HG03439 (cell line): ENCODE measurements at regions not wholly inside any gene's neighbourhood (a gene's known extent, or its start where the extent isn't known, plus 50 kb on each side); places are given as distances from the start of the nearest gene placed in this dataset.
"Not testable (repeated sequence)": the region's sequence is repeated elsewhere in the genome, so short reads cannot be mapped to it uniquely, and the experiment has no call there.

ENCODE experiments used
- ATAC-seq: cut with Tn5 transposase; IDR thresholded peaks from one replicate; pipeline ENCODE4 v1.9.1; 2021; ENCODE audit warnings: mild to moderate bottlenecking, moderate library complexity; ENCODE audit not compliant: unreplicated experiment

DNA sequence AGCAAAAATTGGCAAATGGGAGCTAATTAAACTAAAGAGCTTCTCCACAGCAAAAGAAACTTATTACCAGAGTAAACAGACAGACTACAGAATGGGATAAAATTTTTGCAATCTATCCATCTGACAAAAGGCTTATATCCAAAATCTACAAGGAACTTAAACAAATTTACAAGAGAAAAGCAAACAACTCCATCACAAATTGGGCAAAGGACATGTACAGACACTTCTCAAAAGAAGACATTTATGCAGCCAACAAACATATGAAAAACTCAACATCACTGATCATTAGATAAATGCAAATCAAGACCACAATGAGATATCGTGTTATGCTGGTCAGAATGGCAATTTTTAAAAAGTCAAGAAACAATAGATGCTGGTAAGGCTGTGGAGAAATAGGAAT is 315.6 kb downstream of the DMAC1 start:
- ATAC-seq: not testable (repeated sequence)

GRCh38 chr9:7481570-7481969 is 318.0 kb downstream of the DMAC1 start:
- ATAC-seq: no peak

DNA sequence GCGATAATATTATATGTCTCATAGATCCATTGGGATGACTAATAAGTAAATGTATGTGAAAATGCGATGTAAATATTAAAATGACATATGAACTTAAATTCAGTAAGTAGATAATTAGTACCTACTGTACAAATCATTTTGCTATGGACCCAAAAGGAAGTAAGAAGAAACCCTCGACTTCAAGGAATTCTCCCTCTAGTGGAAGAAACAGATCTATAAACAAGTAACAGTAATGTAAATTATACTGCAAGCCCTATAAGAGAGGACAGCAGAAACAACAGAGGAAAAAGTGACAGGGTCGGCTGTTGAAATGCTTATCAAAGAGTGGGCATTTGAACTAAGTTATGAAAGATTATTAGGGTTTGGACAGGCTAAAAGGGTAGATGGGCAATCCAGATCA is 320.3 kb downstream of the DMAC1 start:
- ATAC-seq: no peak

- ATAC-seq: no peak
Measured at GRCh38 chr9:7478646-7479045, 320.9 kb downstream of the DMAC1 start.

- no peak for ATAC-seq
Measured at GRCh38 chr9:7467186-7467585, 332.4 kb downstream of the DMAC1 start.

DNA sequence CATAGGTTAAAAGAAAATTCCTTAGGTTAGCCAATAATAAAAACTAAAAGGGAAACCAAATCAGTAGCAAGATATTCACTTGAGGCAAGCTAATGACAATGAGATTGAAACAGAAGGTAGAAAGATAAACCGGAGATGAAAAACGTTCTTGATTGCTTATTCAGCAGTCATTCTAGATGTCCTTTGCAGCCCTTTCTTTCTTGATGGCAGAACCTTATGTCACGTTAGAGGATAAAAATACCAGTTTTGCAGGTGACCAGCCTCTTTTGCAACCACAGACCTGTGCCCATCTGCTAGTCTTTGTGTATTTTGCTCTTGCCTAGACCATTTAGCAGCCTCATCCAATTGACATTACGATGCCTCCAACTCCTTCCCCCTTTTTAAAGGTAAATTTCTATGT is 337.8 kb downstream of the DMAC1 start:
- ATAC-seq: no peak

DNA sequence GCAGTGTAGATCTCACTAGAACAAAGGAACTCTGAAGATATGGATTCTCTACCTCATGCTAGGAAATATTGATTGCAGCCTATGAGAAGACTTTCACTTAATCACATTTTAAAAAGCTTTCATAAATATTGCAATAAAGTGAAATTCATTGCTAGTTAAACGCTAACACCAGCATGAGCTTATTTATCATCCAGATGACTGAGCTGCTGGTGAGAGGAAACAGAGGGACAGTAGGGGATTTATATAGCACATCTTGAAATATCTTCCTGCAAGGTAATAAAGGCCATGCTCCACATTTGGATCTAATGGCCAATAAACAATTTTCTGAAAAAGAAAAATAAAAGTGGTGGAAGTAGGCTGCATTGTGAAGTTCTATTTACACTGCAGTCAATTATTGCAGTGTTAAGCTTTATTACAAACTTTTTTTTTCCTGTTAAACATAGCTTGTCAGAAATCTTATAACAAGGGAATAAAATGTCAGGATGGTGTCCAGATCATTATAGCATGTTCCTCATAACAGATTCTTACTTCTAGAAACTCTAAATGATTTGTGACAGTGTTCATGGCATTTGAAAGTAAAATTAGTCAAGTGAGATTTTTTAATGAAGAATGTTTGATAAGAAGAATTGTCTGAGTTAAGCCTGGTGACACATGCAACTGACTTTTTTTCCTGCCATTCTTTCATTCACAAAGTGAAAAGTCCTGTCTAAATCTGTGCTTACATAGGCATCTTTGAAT is 342.6 kb downstream of the DMAC1 start:
- no peak for ATAC-seq

DNA sequence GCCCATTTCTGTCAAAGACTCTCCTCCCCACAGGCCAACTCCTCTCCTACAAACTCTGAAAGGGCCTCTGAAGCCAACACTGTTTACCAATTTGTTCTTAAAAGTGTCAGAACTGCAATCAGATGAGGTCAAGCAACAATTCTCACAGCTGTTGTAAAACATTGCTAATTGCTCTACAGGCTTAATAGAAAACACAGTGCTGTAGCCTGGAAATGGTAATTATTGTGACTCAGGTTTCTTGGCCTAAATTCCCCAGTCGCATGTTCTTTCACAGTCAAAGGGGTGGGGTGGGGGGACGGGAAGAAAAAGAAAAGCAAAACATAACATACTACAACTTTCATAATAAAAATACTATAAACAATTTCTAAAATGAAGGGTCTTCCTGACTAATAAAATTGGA is 343.2 kb downstream of the DMAC1 start:
- no peak for ATAC-seq

GRCh38 chr9:7454624-7455023 is 345.0 kb downstream of the DMAC1 start:
- no peak for ATAC-seq

- no peak for ATAC-seq
Measured at GRCh38 chr9:7452378-7452777, 347.2 kb downstream of the DMAC1 start.

GRCh38 chr9:7451062-7451461 is 348.5 kb downstream of the DMAC1 start:
- no peak for ATAC-seq

DNA sequence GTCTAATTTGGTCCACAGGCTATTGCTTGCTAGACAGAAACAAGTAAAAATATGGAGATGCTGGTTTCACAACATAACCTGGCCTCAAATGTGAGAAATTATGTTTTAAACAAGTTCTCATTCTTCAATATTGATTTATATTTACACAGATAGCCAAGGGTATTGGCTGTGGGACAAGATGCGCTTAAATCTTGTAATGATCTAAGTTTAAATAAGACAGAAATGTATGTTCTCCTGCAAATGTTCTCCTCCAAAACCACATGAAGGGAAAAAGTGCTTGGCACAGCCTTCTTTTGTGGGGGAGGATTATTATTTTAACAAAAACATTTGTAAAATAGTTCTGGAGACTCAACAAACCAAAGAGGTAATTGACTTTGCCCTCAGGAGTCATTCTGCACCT is 356.0 kb downstream of the DMAC1 start:
- ATAC-seq: no peak

DNA sequence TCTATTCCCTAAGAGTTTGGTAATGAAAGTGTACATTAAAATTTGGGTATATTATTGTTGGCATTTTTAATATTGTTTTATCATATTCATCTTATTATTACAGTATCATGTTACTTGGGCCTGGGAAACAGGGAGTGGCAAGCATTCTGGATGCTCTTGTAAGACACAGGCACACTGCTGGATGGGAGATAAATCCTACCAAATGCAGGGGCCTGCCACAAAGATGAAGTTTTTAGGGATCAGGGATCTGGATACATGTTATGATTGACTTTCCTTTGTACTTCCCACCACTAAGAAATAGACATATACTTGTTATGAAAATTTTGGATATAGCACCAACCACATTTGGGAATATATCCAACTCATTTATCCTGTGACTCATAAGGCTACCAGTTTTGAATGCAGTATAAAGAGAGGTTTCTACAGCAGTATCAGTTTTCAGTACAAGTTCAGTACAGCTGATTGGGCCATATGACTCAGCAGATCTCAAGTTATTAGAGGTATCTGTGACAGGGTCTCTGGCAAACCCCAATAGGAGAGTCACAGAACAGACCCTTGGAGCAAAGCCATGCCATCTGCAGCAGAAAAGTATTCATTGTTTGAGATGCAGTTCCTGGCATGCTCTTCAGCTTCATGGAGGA is 360.1 kb downstream of the DMAC1 start:
- no peak for ATAC-seq

DNA sequence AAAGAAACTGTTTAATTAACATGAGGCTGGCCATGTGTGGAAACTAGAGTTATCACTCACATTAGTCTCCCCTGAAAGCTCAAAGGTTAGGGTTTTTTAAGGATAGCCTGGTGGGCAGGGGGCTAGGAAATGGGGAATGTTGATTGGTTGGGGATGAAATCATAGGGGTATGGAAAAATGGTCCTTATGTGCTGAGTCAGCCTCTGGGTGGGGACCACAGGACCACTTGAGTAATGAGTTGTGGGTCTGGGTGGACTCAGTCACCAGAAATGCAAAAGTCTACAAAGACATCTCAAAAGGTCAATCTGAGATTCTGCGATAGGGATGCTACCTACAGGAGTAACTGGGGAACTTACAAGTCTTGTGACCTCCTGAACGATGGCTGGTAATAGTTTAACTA is 362.8 kb downstream of the DMAC1 start:
- no peak for ATAC-seq

GRCh38 chr9:7433508-7434292 is 365.9 kb downstream of the DMAC1 start:
- no peak for ATAC-seq

DNA sequence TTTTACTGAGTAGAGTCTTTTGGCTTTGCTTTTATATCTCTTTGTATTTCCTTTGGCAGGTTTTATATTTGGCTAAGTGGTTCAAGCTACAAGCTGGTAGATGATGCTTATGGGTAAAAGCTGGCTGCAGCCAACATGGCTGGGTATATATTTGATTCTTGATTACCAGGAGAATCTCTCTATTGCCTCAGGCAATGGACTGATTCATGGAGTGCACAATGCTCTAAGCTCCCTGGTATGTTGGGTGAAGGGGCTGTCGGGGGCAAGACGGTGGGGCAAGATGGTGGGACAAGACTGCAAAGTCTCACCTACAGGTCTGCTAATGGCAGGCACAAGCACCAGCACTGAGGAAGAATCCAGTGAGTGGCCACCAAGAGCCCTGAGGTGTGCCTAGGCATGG is 366.6 kb downstream of the DMAC1 start:
- no peak for ATAC-seq

DNA sequence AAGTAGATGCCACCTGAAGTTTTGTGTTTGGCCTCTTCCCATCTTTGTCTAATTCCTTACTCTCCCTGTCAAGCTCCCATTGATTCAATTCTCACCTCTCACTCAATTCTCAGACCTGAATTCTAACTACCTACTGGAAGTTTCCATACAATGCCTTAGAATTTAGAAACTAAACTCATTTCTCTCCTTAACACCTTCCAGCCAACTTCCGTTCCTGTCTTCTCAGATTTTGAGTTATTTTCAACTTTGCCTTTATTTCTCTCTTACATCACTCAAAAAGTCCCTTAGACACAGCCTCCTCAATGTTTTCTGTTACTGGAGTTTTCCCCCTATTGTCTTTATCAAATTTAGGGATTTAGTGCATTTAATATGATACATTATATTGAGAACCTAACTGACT is 382.2 kb downstream of the DMAC1 start:
- not testable (repeated sequence) for ATAC-seq

DNA sequence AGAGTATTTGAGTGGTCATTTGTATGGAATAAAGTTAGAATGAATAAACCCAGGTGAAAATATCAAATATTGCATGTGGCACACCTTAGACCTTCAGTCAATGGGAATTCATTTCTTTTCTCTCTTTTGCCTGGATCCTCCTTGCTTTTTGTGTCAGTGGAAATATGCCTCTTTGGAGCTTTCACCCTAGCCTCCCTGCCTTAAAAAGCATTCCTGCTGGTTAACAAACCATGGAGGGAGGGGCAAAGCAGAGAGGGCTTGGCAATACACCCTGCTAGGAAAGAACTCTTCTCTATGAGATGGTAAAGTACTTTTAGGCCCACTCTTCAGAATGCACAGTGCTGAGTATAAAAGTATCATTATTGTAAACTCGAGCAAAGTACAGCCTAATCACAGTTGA is 383.7 kb downstream of the DMAC1 start:
- no peak for ATAC-seq

DNA sequence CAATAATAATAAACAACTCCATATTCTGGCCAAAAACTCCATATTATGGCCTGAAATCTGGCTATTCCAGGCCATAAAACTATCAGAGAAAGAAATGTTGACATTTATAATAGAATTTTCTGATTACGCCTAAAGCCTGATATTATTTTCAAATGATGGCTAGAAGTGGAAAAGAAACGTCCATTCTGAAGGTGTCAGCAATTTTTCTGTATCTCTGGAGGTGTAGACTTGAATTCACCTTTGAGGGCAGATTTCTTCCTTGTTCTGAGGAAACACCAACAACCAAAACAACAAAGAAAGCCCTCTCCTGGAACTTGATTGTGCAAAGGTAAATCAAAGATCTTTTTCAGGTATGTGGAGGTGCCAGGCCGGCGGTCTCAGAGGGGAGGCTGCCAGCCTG is 390.7 kb downstream of the DMAC1 start:
- ATAC-seq: no peak

DNA sequence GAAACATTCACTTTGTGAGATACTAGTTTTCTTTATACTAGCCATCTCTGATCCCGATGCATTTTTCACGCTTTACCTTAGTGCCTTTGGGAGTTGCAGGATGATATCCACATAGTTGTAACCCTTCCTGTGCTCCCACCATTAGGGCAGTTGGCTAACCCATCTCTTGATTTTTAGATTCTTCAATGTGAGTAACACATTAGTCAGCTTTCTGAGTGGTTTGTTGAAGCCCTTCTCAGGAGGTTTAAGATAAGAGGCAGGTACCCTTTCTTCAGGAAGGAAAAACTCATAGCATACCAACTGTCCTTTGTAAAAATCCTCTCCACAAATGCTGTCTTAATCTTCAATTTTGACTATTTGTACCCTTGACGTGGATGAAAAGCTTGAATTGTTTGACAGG is 392.3 kb downstream of the DMAC1 start:
- no peak for ATAC-seq

DNA sequence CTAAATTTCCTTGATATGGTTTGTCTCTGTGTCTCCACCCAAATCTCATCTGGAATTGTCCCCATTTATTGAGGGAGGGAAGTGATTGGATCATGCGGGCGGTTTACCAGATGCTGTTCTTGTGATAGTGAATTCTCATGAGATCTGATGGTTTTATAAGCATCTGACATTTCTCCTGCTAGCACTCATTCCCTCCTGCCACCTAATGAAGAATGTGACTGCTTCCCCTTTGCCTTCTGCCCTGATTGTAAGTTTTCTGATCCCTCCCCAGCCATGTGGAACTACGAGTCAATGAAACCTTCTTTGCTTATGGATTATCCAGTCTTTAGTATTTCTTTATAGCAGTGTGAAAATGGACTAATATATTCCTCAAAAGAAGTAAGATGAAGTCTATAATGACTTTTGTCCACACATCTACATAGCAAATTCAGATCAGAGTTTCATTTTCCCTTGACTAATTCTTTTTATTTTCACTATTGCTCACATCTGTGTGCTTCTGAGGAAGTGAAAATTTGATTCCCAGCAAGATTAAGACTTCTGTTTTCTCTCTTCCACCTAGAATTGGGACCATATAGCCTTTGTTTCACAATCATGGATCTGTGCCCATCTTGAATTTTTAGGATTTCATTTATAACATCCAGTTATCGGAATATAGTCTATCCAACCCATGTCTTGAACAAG is 393.5 kb downstream of the DMAC1 start:
- no peak for ATAC-seq
